ENCODE measurements at regions not wholly inside any gene's neighbourhood (a gene's known extent, or its start where the extent isn't known, plus 50 kb on each side); places are given as distances from the start of the nearest gene placed in this dataset.
"Not testable (repeated sequence)": the region's sequence is repeated elsewhere in the genome, so short reads cannot be mapped to it uniquely, and the experiment has no call there.

DNA sequence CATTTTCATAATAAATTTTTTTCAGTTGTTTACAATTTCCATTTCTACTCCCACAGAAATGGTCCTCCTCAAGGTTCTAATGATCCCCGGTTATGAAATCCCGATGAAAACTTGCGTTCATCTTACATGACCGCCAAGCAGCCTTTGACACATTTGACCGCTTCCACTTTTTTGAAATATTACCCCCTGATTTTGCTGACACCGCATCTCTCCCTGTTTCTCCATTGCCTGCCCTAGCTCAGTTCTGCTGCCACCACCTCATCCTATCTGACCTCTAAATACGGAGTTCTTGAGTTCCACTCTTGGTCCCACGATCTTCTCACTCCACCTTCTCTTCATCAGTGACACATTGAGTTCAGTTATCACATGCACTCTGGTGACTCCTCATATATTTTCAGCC is 74.1 kb downstream of the SLC35B3 start:
- no peak for DNase-seq

- DNase-seq: no peak
Measured at GRCh38 chr6:8352966-8353340, 82.4 kb downstream of the SLC35B3 start.

- no peak for DNase-seq
Measured at GRCh38 chr6:8352335-8352965, 82.9 kb downstream of the SLC35B3 start.

GRCh38 chr6:8343600-8343999 is 91.7 kb downstream of the SLC35B3 start:
- DNase-seq: no peak

- DNase-seq: no peak
Measured at GRCh38 chr6:8342241-8342819, 93.0 kb downstream of the SLC35B3 start.

- DNase-seq: no peak
Measured at GRCh38 chr6:8337147-8337546, 98.2 kb downstream of the SLC35B3 start.

DNA sequence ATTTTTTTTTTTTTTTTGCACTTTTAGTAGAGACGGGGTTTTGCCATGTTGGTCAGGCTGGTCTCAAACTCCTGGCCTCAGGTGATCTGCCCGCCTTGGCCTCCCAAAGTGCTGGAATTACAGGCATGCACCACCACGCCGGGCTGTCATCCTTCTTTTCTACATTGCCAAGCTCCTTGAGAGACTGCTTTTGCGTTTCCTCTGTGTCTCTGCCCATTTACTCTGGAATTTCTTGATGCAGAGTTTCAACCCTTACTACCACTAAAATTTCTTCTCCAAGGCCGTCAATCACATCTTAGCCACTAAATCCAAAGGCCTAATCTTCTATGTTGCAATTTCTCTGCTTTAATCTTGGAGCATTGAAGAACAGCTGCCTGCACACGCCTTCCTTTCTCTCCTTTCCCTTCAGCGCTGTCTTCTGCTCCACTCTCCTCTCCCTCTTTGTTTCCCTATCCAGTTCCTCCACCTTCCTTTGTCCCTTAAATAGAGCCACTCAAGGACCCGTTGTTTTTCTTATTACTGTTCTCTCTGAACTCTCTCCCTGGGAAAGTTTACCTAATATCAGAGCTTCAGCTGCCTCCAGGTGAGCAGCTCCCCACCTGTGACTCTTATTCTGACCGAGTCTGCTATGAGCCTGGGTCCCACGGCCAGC is 98.8 kb downstream of the SLC35B3 start:
- DNase-seq: no peak

GRCh38 chr6:8335896-8336295 is 99.4 kb downstream of the SLC35B3 start:
- DNase-seq: no peak

GRCh38 chr6:8335381-8335780 is 100.0 kb downstream of the SLC35B3 start:
- DNase-seq: no peak

GRCh38 chr6:8334113-8334512 is 101.2 kb downstream of the SLC35B3 start:
- DNase-seq: no peak

DNA sequence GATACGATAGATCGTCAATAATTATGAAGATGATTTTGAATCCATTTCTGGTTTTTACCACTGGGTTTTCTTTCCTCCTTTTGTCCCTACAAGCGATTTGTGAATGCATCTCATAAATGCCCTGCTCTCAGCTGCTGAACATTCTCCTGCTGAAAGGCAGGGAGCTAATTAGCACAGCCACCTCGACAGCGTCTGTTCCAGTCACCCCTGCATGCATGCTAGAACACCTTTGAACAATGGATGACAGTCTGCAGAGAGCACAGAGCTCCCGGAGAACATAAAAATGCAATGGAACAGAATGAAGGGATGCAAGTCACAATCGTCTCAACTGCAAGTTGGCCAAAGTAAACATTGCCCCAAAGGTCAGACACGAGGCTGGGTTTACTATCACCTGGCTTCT is 105.8 kb downstream of the SLC35B3 start:
- no peak for DNase-seq

DNA sequence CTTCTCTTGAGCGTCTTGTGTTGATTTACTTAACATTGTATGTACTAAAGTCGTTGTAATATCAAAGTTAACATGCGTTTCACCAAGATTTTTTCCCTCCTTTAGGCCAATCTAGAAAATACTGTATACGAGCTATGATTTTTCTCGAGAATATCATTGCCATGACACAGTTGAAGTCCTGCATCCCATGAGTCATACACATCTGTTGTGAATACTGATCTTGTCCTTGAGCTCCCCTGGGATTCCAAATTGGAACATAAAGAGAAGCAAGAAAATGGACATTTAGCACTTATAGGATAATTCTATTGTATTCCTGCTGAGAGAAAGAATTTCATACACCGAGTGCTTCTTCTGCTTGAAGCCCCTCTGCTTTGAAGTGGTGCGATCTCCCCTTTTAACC is 109.6 kb downstream of the SLC35B3 start:
- DNase-seq: no peak

DNA sequence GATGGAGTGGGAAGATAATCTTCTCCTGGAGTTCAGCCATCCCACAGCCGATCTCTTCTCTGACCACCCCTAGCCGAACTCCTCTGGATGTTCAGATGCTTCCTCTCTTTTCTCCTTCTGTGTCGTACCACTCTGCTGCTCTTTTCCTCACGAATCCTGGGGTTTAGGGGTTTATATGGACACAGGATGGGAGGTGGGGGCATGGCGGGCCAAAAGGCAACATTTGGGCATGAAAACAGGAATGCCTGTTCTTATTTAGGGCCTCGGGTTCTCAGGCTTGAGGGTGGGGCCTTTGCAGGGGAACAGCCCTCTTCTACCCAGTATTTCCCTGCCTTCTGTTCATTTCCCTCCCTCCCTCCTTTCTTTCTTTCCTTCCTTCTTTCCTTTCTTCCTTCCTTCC is 112.7 kb downstream of the SLC35B3 start:
- no peak for DNase-seq

DNA sequence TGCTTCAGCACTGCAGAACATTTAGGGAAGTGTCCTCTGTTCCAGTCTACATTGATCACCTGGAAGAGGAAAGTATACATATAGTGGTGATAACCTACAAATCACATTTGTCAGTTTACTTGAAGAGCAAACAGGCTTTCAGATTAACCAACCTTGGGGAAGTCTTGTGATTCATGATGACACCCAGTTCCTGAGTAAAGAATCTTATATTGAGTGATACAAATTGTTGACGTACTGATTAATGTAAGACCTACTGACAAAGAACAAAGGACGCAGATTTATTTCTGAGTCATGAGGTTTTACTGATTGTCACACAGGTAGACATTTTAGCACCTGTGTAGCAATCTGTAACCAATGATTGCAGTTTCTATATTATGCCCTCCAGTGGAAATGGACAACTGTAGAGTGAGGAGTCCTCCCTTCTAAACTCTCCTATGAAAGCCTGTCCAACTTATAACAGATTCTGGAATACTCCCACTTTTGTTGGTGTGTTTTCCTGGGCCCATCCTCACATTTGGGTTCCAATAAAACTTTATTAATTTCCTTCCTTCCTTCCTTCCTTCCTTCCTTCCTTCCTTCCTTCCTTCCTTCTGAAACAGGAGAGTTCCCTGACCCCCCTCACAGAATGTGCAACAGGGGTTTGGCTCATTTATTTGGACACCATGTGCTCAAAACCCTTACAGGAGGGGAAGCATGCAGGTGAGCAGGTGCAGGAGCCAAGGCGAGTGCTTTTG is 113.5 kb downstream of the SLC35B3 start:
- no peak for DNase-seq

GRCh38 chr6:8315154-8315553 is 120.2 kb downstream of the SLC35B3 start:
- no peak for DNase-seq

DNA sequence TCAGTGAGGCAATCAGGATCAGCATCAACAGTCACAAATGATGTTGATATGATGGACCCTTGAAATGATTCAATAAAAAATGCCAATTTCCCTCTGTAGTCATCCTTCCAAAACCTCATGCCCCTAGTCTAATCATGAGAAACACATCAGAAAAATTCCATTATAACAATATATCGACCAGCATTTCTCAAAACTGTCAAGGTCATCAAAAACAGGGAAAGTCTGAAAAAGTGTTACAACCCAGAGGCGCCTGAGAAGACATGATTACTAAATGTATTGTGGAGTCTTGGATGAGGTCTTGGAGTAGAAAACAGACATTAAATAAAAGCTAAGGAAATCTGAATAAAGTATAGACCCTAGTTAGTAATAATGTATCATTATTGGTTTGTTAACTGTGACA is 133.8 kb downstream of the SLC35B3 start:
- DNase-seq: no peak

DNA sequence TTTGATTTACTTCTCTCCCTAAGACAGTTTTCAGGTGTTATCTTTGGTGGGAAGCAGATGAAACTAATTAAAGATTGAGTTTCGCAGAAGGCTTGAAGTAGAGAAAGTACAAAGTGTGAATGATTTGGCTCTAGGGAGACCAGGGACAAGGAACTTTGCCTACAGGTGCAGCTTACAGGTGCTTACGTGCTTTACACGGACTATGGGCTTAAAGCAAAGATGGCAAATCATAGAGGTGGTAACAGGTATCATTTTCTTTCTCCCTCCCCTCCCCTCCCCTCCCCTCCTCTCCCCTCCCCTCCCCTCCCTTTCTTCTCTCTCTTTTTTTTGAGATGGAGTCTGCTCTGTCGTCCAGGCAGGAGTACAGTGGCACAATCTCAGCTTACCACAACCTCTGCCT is 136.3 kb downstream of the SLC35B3 start:
- no peak for DNase-seq

GRCh38 chr6:8282946-8283345 is 152.4 kb downstream of the SLC35B3 start:
- DNase-seq: not testable (repeated sequence)

GRCh38 chr6:8282380-8282779 is 153.0 kb downstream of the SLC35B3 start:
- no peak for DNase-seq

GRCh38 chr6:8279041-8279805 is 156.1 kb downstream of the SLC35B3 start:
- DNase-seq: no peak

- no peak for DNase-seq
Measured at GRCh38 chr6:8278562-8278961, 156.8 kb downstream of the SLC35B3 start.

DNA sequence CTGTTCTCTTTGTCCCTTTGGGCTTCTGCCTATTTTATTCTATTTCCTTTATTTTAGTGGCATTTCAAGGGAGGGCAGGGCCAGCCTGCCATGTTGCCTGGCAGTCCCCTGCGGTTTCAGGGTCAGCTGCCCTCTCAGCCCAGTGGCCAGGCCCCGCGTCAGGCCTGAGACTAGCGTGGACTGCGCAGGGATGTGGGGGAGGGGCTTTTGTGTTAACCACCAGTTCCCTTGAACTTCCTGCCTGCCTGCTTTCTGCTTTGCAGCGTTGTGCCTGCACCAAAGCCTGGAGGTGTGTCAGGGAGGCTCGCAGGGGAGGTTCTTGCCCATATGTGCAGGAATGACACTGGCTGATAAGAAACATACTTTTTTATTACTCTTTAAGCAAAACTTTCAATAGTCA is 157.6 kb downstream of the SLC35B3 start:
- DNase-seq: no peak

DNA sequence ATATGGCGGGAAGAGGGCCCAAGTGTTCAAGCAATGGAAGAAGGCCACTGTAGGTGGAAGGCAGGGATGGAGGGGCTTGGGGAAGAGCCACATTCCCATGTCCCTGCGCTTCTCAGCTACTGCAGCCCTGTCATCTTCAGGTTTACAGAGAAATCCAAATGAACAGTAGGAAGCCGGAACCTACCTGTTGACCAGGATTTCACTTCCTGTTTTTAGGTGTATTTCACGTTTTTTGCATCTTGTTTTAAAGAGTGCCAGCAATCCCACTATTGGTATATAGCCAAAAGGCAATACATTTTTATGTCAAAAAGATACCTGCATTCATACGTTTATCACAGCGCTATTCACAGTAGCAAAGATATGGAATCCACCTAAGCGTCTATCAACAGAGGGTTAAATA is 159.2 kb downstream of the SLC35B3 start:
- no peak for DNase-seq

Data from NCI-H2029 treated with DMSO at 0.1 percent for 48 hours (cell line).